ENCODE measurements at regions not wholly inside any gene's neighbourhood (a gene's known extent, or its start where the extent isn't known, plus 50 kb on each side); places are given as distances from the start of the nearest gene placed in this dataset.

- H3K27me3 ChIP-seq (ENCODE audit: insufficient read depth, poor library complexity, severe bottlenecking), result no peaks in the 10 kb centered on the region
- TF ChIP-seq GABPA (IDR thresholded peaks at IDR 0.05; ENCODE audit: low read depth), result no peak
- no peak for TF ChIP-seq POLR2AphosphoS5 (IDR thresholded peaks at IDR 0.05; ENCODE audit: low read depth)
- no peak for TF ChIP-seq CTCF (IDR thresholded peaks at IDR 0.05; ENCODE audit: insufficient read depth, low read length)
- TF ChIP-seq REST (IDR thresholded peaks at IDR 0.05; ENCODE audit: insufficient replicate concordance, low read depth), result no peak
- no peak for TF ChIP-seq SPI1 (IDR thresholded peaks at IDR 0.05; ENCODE audit: borderline replicate concordance, low read depth)
- H3K4me3 ChIP-seq (replicated peaks; ENCODE audit: insufficient read depth, low read length), result no peak overlapping the region
- no peak for DNase-seq (ENCODE audit: low read depth in 1 of 2, low spot score in 1 of 2)
- H3K27ac ChIP-seq (replicated peaks), result no peak overlapping the region
These were observed 508.2 kb downstream of the FAM181B start for GRCh38 chr11:82225502-82225901.

- no peaks in the 10 kb centered on the region for H3K27me3 ChIP-seq (ENCODE audit: insufficient read depth, poor library complexity, severe bottlenecking)
- H3K4me3 ChIP-seq (replicated peaks; ENCODE audit: insufficient read depth, low read length), result no peak overlapping the region
- no peak overlapping the region for H3K27ac ChIP-seq (replicated peaks)
- TF ChIP-seq REST (IDR thresholded peaks at IDR 0.05; ENCODE audit: insufficient replicate concordance, low read depth), result no peak
- TF ChIP-seq GABPA (IDR thresholded peaks at IDR 0.05; ENCODE audit: low read depth), result no peak
- TF ChIP-seq CTCF (IDR thresholded peaks at IDR 0.05; ENCODE audit: insufficient read depth, low read length), result no peak
- TF ChIP-seq SPI1 (IDR thresholded peaks at IDR 0.05; ENCODE audit: borderline replicate concordance, low read depth), result no peak
- TF ChIP-seq POLR2AphosphoS5 (IDR thresholded peaks at IDR 0.05; ENCODE audit: low read depth), result no peak
- no peak for DNase-seq (ENCODE audit: low read depth in 1 of 2, low spot score in 1 of 2)
These were observed 516.6 kb downstream of the FAM181B start for GRCh38 chr11:82216927-82217570.

- H3K4me3 ChIP-seq (replicated peaks; ENCODE audit: insufficient read depth, low read length), result no peak overlapping the region
These were observed 523.7 kb downstream of the FAM181B start for GRCh38 chr11:82210011-82210410.

More at GRCh38 chr11:82210011-82210410, 523.7 kb downstream of the FAM181B start:
- H3K27me3 ChIP-seq (ENCODE audit: insufficient read depth, poor library complexity, severe bottlenecking), result no peaks in the 10 kb centered on the region
- no peak for DNase-seq (ENCODE audit: low read depth in 1 of 2, low spot score in 1 of 2)
- TF ChIP-seq REST (IDR thresholded peaks at IDR 0.05; ENCODE audit: insufficient replicate concordance, low read depth) (no peak), GABPA (IDR thresholded peaks at IDR 0.05; ENCODE audit: low read depth) (no peak), POLR2AphosphoS5 (IDR thresholded peaks at IDR 0.05; ENCODE audit: low read depth) (no peak), CTCF (IDR thresholded peaks at IDR 0.05; ENCODE audit: insufficient read depth, low read length) (no peak), SPI1 (IDR thresholded peaks at IDR 0.05; ENCODE audit: borderline replicate concordance, low read depth) (no peak)
- H3K27ac ChIP-seq (replicated peaks), result no peak overlapping the region

Measured in HL-60 (cell line).